HG03571 (cell line): ENCODE measurements at regions not wholly inside any gene's neighbourhood (a gene's known extent, or its start where the extent isn't known, plus 50 kb on each side); places are given as distances from the start of the nearest gene placed in this dataset.
"Not testable (repeated sequence)": the region's sequence is repeated elsewhere in the genome, so short reads cannot be mapped to it uniquely, and the experiment has no call there.

Experiments used
- ATAC-seq: cut with Tn5 transposase; IDR thresholded peaks from one replicate; pipeline ENCODE4 v1.9.1; 2021; ENCODE audit not compliant: unreplicated experiment

GRCh38 chr2:53543083-53543482 lies 224.5 kb upstream of the CHAC2 start:
- ATAC-seq, result no peak

GRCh38 chr2:53536583-53537361 lies 230.8 kb upstream of the CHAC2 start:
- ATAC-seq, result no peak

- no peak for ATAC-seq
These were observed 232.3 kb upstream of the CHAC2 start for GRCh38 chr2:53535234-53535840.

GRCh38 chr2:53530126-53530525 lies 237.5 kb upstream of the CHAC2 start:
- no peak for ATAC-seq

GRCh38 chr2:53527056-53527455 lies 240.5 kb upstream of the CHAC2 start:
- ATAC-seq, result no peak

GRCh38 chr2:53519918-53520841 lies 247.4 kb upstream of the CHAC2 start:
- ATAC-seq, result no peak

- no peak for ATAC-seq
These were observed 250.2 kb upstream of the CHAC2 start for GRCh38 chr2:53517406-53517805.

GRCh38 chr2:53516650-53517049 lies 251.0 kb upstream of the CHAC2 start:
- no peak for ATAC-seq

GRCh38 chr2:53515435-53516332 lies 251.9 kb upstream of the CHAC2 start:
- ATAC-seq, result no peak

GRCh38 chr2:53513167-53513666 lies 254.4 kb upstream of the CHAC2 start:
- no peak for ATAC-seq

- no peak for ATAC-seq
These were observed 255.4 kb upstream of the CHAC2 start for GRCh38 chr2:53512071-53512826.

GRCh38 chr2:53511549-53511948 lies 256.1 kb upstream of the CHAC2 start:
- ATAC-seq, result no peak

- no peak for ATAC-seq
These were observed 257.2 kb upstream of the CHAC2 start for GRCh38 chr2:53510401-53510800.

- ATAC-seq, result no peak
These were observed 257.7 kb upstream of the CHAC2 start for GRCh38 chr2:53509831-53510388.

- no peak for ATAC-seq
These were observed 258.9 kb upstream of the CHAC2 start for GRCh38 chr2:53508667-53509066.

GRCh38 chr2:53507070-53507469 lies 260.5 kb upstream of the CHAC2 start:
- ATAC-seq, result not testable (repeated sequence)

- no peak for ATAC-seq
These were observed 261.8 kb upstream of the CHAC2 start for GRCh38 chr2:53505826-53506225.

- ATAC-seq, result no peak
These were observed 263.1 kb upstream of the CHAC2 start for GRCh38 chr2:53504507-53504906.

- ATAC-seq, result no peak
These were observed 267.4 kb upstream of the CHAC2 start for GRCh38 chr2:53500181-53500580.
